ENCODE measurements at regions not wholly inside any gene's neighbourhood (a gene's known extent, or its start where the extent isn't known, plus 50 kb on each side); places are given as distances from the start of the nearest gene placed in this dataset.

GRCh38 chr13:77388944-77389624 is 62.2 kb upstream of the MYCBP2 start:
- no peaks in the 10 kb centered on the region for H3K9me3 ChIP-seq
- ATAC-seq: no peak
- H3K4me1 ChIP-seq (ENCODE audit: low read depth): no peaks in the 10 kb centered on the region
- no peaks in the 10 kb centered on the region for H3K36me3 ChIP-seq (ENCODE audit: low read depth)
- intact Hi-C loops (cut with DNase I, micrococcal nuclease): no loop called here
- DNase-seq: no peak
- no peak for TF ChIP-seq CTCF (IDR thresholded peaks at IDR 0.05)
- H3K4me3 ChIP-seq: no peak overlapping the region

GRCh38 chr13:77387607-77388200 is 60.8 kb upstream of the MYCBP2 start:
- intact Hi-C loops (cut with DNase I, micrococcal nuclease): no loop called here
- Histone ChIP-seq H3K9me3 (no peaks in the 10 kb centered on the region), H3K4me3 (no peak overlapping the region), H3K4me1 (ENCODE audit: low read depth) (no peaks in the 10 kb centered on the region), H3K36me3 (ENCODE audit: low read depth) (no peaks in the 10 kb centered on the region)
- ATAC-seq: no peak
- no peak for TF ChIP-seq CTCF (IDR thresholded peaks at IDR 0.05)
- no peak for DNase-seq

DNA sequence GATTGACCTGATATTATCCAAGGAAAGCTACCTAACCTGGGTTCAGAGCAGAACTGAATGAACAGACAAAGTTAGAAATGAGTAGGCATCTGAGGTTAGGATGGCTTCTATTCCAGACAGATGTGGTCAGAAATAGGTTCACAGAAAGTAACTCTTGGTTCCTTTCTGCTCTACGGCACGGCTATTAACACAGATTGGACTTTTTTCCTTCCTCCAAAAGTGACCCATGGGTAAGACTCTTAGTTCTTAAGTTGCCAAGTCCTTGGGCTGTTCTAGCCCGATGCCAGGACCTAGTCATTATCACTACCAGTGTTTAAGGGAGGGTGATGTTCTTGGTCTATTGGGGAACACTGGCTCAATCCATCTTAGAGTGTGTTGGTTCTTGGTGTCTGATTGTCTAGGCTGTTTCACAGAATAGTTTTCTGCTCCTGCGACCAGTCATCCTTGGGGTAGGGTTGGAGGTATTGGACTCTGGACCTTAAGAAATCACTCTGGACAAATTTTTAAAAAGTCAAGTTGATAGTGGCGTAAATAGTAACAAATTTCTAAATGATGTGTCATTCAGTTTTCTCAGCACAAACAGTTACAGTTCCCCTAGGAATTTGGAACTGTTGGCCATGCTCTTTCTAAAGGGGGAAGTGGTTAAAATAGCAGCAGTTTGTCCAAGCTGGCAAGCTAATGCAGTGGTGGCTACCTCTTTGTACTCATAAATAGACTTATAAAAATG is 60.1 kb upstream of the MYCBP2 start:
- ATAC-seq: no peak
- Histone ChIP-seq H3K4me1 (ENCODE audit: low read depth) (no peaks in the 10 kb centered on the region), H3K36me3 (ENCODE audit: low read depth) (no peaks in the 10 kb centered on the region), H3K9me3 (no peaks in the 10 kb centered on the region), H3K4me3 (no peak overlapping the region)
- DNase-seq: no peak
- TF ChIP-seq CTCF (IDR thresholded peaks at IDR 0.05): no peak
- intact Hi-C loops (cut with DNase I, micrococcal nuclease): no loop called here

DNA sequence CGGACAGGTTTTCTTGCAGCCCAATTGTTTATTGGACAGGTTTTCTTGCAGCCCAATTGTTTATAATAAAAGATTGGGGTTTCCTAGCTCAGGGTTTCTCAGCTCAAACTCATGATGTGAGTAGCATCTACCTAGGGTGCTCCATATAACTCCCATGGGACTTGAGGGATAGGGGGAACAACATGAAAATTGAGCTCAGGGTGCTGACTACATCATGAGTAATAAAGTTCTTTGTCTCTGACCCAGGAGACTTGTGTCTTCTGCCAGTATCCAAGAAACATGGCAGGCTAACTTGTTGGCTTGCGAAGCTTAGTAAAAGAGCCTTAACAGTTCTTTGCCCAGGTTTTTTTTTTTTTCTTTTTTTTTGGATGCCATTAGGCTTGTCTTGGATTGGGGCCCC is 59.2 kb upstream of the MYCBP2 start:
- no peak overlapping the region for H3K4me3 ChIP-seq
- H3K36me3 ChIP-seq (ENCODE audit: low read depth): no peaks in the 10 kb centered on the region
- no peaks in the 10 kb centered on the region for H3K4me1 ChIP-seq (ENCODE audit: low read depth)
- TF ChIP-seq CTCF (IDR thresholded peaks at IDR 0.05): no peak
- ATAC-seq: no peak
- H3K9me3 ChIP-seq: no peaks in the 10 kb centered on the region
- intact Hi-C loops (cut with DNase I, micrococcal nuclease): no loop called here
- DNase-seq: no peak

DNA sequence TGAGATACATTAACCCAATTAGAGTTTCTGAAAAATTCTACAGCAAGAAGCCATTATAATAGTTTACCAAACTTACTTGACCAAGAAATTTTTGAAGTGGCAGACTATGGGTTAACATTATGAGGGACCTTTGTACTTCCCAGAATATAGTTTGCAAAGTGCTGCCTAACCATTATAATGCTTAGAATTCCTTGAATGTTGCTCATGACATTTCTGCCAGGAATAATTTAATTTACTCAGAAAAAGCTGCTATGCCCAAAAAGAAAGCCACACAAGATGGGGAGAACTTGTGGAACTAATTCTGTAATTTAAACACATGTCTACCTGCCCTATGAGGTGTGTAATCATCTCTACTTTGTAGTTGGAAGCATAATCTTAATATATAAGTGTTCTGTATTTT is 58.1 kb upstream of the MYCBP2 start:
- no peak for TF ChIP-seq CTCF (IDR thresholded peaks at IDR 0.05)
- no peaks in the 10 kb centered on the region for H3K36me3 ChIP-seq (ENCODE audit: low read depth)
- ATAC-seq: no peak
- no peak for DNase-seq
- no peak overlapping the region for H3K4me3 ChIP-seq
- H3K9me3 ChIP-seq: no peaks in the 10 kb centered on the region
- intact Hi-C loops (cut with DNase I, micrococcal nuclease): no loop called here
- no peaks in the 10 kb centered on the region for H3K4me1 ChIP-seq (ENCODE audit: low read depth)

Data from mucosa of descending colon (tissue), 3 donors.